Cardiac muscle cell (in vitro differentiated cells and primary cell): ENCODE measurements at regions not wholly inside any gene's neighbourhood (a gene's known extent, or its start where the extent isn't known, plus 50 kb on each side); places are given as distances from the start of the nearest gene placed in this dataset.
A peak's percentile ranks its signal among the peaks of the same experiment; 100 is the strongest.
"Not testable (repeated sequence)": the region's sequence is repeated elsewhere in the genome, so short reads cannot be mapped to it uniquely, and the experiment has no call there.

Experiments
- DNase-seq, 2 donors: peaks; one replicate each; pipeline versions ENCODE4 v3.0.0 to v3.0.0-alpha.2; 2010 to 2017; ENCODE audit warnings: low read depth in 1 of 2, low spot score in 1 of 2
- H3K27ac ChIP-seq: fragments of 200-600 bp; sonication (generic); 2 replicates; pipeline ENCODE4 v1.5.1; 2016
- H3K27me3 ChIP-seq: fragments of 200-600 bp; sonication (generic); 2 replicates; pipeline ENCODE4 v1.6.0; 2016; ENCODE audit warnings: control low read depth
- H3K36me3 ChIP-seq: fragments of 200-600 bp; sonication (generic); 2 replicates; pipeline ENCODE4 v1.5.1; 2016; ENCODE audit warnings: control low read depth
- H3K4me1 ChIP-seq: fragments of 200-600 bp; sonication (generic); 2 replicates; pipeline ENCODE4 v1.8.1; 2017; ENCODE audit warnings: low read depth, mild to moderate bottlenecking, mixed run types
- H3K4me3 ChIP-seq: fragments of 200-600 bp; sonication (generic); 2 replicates; pipeline ENCODE4 v1.5.1; 2016; ENCODE audit warnings: mild to moderate bottlenecking
- H3K9me3 ChIP-seq: fragments of 200-600 bp; sonication (generic); 2 replicates; pipeline ENCODE4 v1.5.1; 2017; ENCODE audit warnings: low read depth, mild to moderate bottlenecking, control low read depth
- CTCF ChIP-seq: IDR thresholded peaks from 2 replicates; pipeline ENCODE4 v1.5.1; 2012; ENCODE audit warnings: low read depth, mild to moderate bottlenecking, low read length

DNA sequence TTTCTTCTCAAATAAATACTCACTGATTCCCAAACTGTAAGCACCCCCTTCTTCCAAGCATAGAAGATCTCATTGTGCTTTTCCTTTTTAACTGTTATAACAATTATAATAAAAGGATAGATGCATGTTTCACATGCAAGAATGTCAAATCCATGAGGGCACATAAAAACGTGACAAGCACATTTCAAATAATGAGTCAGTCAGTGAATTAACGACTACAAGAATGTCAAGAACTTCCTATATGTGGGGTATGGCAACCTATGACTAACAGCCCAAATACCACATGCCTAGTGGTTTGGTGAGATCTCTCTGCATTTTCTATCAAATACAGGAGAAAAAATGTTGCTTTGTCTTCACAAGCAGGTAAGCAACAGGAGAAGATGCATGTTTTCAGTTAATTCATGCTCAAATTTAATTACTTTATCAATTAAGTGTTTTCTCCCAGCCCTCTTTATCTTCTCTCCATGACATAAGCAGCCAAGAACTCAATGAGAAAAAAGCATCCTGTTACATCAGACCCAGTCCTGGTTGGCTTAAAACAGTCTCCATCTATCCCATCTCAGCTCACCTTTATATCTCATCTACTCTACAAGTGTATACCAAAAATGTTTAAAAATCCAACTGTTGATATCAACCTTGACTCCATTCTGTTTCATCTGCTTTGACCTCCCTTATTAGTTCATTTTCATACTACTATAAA, 181.5 kb upstream of the LMCD1 start:
- Histone ChIP-seq H3K9me3 (no peaks in the 10 kb centered on the region), H3K27ac (no peak overlapping the region), H3K4me1 (peaks cover 3% of the 10 kb centered on the region), H3K4me3 (no peak overlapping the region), H3K36me3 (no peaks in the 10 kb centered on the region), H3K27me3 (no peaks in the 10 kb centered on the region)
- peak in 1 of 2 donors; percentile 68 for DNase-seq
- no peak for TF ChIP-seq CTCF

DNA sequence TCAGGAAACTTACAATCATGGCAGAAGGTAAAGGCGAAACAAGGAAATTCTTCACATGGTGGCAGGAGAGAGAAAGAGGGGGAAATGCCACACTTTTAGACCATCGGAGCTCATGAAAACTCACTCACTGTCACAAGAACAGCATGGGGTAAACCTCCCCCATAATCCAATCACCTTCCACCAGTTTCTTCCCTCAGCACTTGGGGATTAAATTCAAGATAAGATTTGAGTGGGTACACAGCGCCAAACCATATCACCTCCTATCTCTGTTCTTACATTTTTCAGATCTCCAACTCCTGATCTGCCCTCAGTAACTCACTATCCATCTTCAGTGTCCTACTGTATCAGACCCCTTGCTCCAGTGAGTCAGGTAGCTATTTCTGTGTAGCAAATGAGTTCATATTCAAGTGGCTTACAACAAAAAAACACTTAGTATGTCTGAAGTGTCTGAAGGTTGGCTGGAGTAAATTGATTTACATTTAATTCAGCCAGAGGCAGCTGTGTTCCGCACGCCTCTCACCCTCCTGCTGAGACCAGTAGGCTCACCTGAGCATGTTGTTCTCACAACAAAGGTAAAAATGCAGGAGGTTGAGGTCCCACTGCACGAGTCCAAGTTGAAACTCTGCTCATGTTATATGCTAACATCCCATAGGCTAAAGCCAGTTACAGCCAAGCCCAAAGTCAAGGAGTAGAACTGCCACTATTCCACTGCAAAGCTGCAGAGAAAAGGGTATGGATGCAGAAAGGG, 180.7 kb upstream of the LMCD1 start:
- TF ChIP-seq CTCF: no peak
- Histone ChIP-seq H3K4me1 (peaks cover 3% of the 10 kb centered on the region), H3K27ac (no peak overlapping the region), H3K27me3 (no peaks in the 10 kb centered on the region), H3K36me3 (no peaks in the 10 kb centered on the region), H3K4me3 (no peak overlapping the region), H3K9me3 (no peaks in the 10 kb centered on the region)
- DNase-seq: no peak

DNA sequence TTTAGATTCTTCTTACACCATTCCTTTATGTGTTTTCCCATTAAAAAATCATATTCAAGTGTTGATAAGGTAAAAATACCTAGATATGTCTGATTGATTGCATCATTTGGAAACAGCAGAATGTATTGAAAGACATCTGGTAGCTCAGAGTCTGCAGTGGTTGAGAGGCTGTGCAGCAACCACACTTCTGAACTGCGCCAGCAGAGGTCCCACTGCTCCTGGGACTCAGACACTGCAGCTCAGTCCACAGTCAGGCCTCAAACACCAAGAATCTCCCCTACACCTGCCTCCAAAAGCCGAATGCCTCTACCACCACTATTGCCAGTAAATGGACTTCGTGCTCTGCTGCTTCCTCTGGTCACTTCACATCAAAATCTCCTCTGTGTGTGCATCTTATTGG, 176.9 kb upstream of the LMCD1 start:
- TF ChIP-seq CTCF: peak; percentile 78
- Histone ChIP-seq H3K27ac (no peak overlapping the region), H3K36me3 (no peaks in the 10 kb centered on the region), H3K4me1 (peaks cover 14% of the 10 kb centered on the region), H3K4me3 (no peak overlapping the region), H3K9me3 (no peaks in the 10 kb centered on the region), H3K27me3 (no peaks in the 10 kb centered on the region)
- DNase-seq: peak; percentile 55 to 78

DNA sequence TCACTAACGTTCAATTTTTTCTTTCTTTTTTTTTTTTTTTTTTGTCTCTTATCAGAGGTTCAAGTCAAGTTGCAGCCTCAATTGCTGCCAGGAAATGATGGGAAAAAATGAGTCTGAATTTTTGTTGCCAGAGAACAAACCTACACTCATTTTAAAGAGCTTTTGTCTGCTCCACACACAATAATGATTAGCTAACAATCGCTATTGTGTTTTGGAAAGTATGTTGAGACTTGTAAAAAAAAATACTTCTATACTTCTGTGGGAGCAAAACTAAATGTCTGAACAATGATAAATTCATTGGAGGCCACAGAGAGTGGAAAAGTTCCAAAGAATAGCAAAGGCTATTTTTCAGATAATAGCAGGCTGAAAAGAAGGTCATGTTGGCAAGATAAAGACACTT, 176.3 kb upstream of the LMCD1 start:
- Histone ChIP-seq H3K9me3 (no peaks in the 10 kb centered on the region), H3K27me3 (no peaks in the 10 kb centered on the region), H3K4me3 (no peak overlapping the region), H3K27ac (no peak overlapping the region), H3K36me3 (no peaks in the 10 kb centered on the region), H3K4me1 (peaks cover 19% of the 10 kb centered on the region)
- DNase-seq: peak in 1 of 2 donors; percentile 55
- no peak for TF ChIP-seq CTCF

DNA sequence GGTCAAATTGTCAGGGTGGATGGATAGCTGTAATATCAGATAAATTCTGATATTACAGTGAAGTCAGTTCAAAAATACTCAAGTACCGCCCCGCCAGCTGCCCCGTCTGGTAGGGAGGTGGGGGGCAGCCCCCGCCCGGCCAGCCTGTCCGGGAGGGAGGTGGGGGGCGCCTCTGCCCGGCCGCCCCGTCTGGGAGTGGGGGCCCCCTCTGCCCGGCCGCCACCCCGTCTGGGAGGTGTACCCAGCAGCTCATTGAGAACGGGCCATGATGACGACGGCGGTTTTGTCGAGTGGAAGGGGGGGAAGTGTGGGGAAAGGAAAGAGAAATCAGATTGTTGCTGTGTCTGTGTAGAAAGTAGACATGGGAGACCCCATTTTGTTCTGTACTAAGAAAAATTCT, 175.8 kb upstream of the LMCD1 start:
- peaks cover 20% of the 10 kb centered on the region for H3K4me1 ChIP-seq
- not testable (repeated sequence) for H3K36me3 ChIP-seq, H3K27me3 ChIP-seq, H3K4me3 ChIP-seq, H3K27ac ChIP-seq, DNase-seq, H3K9me3 ChIP-seq

GRCh38 chr3:8327739-8328138, 173.9 kb upstream of the LMCD1 start:
- DNase-seq: no peak
- Histone ChIP-seq H3K27ac (no peak overlapping the region), H3K4me3 (no peak overlapping the region), H3K4me1 (peaks cover 17% of the 10 kb centered on the region), H3K27me3 (no peaks in the 10 kb centered on the region), H3K36me3 (no peaks in the 10 kb centered on the region), H3K9me3 (no peaks in the 10 kb centered on the region)
- no peak for TF ChIP-seq CTCF
